OCI-LY3 (cell line): ENCODE measurements at regions not wholly inside any gene's neighbourhood (a gene's known extent, or its start where the extent isn't known, plus 50 kb on each side); places are given as distances from the start of the nearest gene placed in this dataset.

Source experiments
- CTCF ChIP-seq: fragments of 200-600, 300-600 bp; sonication (generic); IDR thresholded peaks from 2 replicates; pipeline ENCODE4 v1.5.1; 2014; ENCODE audit warnings: antibody characterized with exemption, low read length, low read depth
- EZH2phosphoT487 ChIP-seq: fragments of 200-600 bp; shearing (Covaris generic); IDR thresholded peaks from 2 replicates; pipeline ENCODE4 v1.6.1; 2018; ENCODE audit warnings: antibody characterized with exemption, mixed run types, low read depth

- TF ChIP-seq CTCF (no peak), EZH2phosphoT487 (no peak)
Observed at GRCh38 chr1:185492089-185492825, 175.2 kb upstream of the IVNS1ABP start.
